Hematopoietic multipotent progenitor cell treated with erythropoietin and hydrocortisone succinate and interleukin-3 and kit ligand, for 4 days (in vitro differentiated cells): ENCODE measurements at regions not wholly inside any gene's neighbourhood (a gene's known extent, or its start where the extent isn't known, plus 50 kb on each side); places are given as distances from the start of the nearest gene placed in this dataset.
"Not testable (repeated sequence)": the region's sequence is repeated elsewhere in the genome, so short reads cannot be mapped to it uniquely, and the experiment has no call there.

Experiments used
- DNase-seq: peaks from one replicate; pipeline ENCODE4 v3.0.0-alpha.2; 2015

DNA sequence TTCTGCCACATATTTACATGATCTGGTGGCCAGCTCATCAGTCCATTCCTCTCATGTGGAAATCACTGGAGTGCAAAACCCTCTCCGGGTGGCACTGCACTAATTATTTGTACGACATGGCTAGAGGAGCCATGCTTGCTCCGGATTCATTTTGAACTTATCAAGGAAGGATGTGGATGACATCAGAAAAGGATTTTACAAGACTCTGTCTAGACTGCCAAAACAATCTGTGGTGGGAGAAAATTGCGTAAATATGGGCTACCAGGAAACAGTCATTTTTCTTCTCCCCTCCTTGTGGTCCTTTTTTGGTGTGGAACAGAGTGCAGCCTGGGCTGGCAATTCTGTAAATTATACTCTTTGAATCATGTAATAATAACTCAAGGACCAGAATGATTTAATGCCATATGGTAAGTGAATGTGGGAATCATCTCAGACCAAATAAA is 123.4 kb upstream of the IFNE start:
- DNase-seq = peak; percentile 4

- DNase-seq = no peak
Measured at GRCh38 chr9:21607576-21607975, 125.5 kb upstream of the IFNE start.

GRCh38 chr9:21608200-21608599 is 126.1 kb upstream of the IFNE start:
- DNase-seq = no peak

DNA sequence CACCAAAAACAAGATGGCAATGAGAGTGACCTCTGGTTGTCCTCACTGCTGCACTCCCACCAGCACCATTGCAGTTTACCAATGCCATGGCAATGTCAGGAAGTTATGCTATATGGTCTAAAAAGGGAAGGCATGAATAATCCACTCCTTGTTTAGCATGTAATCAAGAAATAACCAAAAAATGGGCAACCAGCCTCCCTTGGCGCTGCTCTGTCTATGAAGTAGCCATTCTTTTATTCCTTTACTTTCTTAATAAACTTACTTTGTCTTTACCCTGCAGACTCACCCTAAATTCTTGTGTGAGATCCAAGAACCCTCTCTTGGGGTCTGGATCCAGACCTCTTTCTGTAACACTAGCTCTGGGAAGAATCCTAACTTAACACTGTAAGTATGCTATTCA is 127.4 kb upstream of the IFNE start:
- DNase-seq = no peak

GRCh38 chr9:21611891-21612290 is 129.8 kb upstream of the IFNE start:
- DNase-seq = no peak

- DNase-seq = no peak
Measured at GRCh38 chr9:21615018-21615417, 132.9 kb upstream of the IFNE start.

- no peak for DNase-seq
Measured at GRCh38 chr9:21615446-21615845, 133.3 kb upstream of the IFNE start.

DNA sequence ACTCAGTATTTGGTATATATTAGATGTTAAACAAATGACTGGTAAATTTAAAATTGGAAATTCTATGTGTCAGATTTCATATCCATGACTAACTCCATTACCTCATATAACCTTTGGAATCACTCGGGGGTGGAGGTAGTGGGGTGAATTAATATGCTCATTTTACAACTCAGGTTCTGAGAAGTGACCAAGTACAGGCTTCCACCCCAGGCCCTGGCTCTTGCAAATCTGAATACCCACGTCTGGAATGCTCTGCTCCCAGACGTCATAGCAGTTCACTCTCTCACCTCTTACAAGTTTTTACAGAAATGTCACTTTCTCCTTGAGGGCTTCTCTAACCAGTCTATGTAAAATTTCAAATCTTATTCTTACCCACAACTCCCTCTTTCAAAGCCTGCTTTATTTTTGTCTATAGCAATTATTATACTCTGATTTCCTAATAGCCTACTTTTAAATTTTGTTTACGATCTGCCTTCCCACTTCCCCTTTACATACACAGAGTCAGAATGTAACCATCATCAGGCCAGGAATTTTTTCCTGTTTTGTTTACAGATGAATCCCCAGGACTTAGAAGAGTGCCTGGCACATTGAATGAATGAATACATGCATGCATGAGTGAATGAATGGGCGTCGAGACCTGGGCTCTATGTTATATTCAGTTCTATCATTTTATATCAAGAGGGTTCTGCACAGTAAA is 134.1 kb upstream of the IFNE start:
- no peak for DNase-seq

DNA sequence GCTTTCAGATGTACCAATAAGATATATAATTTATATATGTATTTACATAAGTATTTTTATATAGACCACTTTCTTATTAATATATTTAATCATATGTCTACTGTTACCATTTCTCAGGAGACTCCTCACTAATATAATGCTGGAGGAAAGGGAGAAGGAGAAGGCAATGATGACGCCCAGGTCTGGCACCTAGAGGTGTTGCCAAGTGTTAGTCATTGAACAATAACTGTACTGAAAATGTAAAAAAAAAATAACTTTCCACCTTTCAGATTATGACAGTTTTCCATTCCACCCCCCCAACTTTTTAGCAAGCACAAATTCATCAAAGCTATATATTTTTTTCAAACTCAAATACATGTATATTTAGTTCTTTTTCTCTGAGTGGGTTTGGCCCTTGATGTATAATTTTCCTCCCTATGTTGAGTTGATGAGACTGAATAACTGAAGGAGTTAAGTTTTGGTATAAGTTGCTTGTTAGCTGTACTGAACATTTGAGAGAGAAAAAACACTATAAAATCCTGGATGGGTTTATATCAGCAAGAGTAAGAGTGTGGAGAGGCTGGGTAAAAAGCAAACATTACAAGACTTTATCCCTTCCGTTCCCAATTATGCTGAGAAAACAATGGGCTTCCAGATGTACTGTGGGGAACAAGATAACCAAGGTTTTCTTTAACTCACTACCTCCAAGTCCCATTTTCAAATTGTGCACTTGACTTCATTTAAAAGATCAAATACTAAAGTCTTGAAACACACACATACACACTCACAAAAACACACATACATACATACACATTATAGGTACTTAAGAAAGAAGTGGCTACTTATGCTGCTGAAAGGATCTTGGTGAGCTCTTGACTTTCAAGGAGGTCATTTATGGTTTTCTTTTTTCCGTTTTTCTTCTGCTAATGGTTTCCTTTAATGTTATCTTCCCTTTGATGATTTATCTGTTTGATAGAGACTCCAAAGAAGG is 142.8 kb upstream of the IFNE start:
- no peak for DNase-seq

DNA sequence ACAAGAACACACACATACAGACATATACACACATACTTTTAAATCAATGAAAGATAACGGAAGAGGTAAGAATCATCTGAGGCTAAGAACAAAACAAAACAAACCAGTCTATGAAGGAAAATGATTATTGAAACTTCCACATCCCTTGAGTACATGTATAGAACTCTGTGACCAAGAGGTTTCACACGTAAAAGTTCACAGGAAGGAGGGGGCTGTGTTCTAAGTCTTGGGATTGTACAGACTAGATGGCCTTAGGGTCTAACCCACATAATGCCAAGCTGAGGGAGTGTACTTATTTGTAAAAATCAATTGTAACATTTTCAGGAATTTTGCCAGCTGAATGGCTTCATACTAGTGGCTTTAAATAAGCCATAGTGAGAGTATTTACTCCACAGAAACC is 144.4 kb upstream of the IFNE start:
- no peak for DNase-seq

DNA sequence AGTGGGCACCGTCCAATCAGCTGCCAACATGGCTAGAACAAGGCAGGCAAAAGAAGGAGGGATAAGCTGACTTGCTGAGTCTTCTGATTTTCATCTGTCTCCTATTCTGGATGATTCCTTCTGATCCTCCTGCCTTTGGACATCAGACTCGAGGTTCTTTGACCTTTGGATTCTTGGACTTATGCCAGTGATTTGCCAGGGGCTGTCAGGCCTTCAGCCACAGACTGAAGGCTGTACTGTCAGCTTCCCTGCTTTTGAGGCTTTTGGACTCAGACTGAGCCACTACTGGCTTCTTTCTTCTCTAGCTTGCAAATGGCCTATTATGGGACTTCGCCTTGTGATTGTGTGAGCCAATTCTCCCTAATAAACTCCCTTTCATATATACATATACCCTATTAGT is 146.8 kb upstream of the IFNE start:
- DNase-seq = not testable (repeated sequence)

DNA sequence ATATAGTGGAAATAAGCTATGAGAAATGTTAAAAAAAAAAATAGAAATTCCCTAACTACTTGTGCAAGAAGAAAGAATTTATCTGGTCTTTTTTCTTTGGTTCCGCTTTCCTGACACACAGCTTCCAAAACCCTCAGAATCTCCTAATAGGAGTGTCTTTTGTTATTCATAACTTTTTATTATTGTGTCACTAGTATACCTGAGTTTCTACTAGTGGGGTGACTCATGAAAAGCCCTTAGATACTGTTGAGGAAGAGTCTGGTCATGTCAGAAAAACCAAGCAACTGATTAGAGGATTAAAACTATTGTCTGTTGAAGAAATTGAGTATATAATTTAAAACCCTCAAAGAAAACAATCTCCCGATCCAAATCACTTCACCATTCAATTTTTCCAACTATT is 152.8 kb upstream of the IFNE start:
- DNase-seq = no peak

- no peak for DNase-seq
Measured at GRCh38 chr9:21638104-21638503, 156.0 kb upstream of the IFNE start.

DNA sequence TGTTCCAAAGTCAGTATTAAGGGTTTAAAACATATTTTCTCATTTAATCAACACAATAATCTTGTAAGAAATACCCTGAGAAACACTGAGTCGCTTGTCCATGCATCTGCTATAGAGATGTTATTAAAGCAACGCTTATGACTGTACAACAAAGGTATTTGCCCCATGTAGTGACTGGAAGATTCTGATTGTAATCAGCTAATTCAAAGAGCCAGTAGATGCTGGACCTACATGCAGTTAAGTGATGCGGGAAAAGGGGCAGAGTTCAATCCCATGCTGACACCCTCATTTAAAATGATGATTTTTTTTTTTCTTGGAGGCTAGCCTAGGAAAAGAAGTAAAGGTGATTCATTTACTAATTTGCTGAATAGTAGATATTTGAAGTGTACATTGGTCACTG is 149.3 kb upstream of the MTAP start:
- no peak for DNase-seq

- no peak for DNase-seq
Measured at GRCh38 chr9:21653589-21653988, 148.8 kb upstream of the MTAP start.

DNA sequence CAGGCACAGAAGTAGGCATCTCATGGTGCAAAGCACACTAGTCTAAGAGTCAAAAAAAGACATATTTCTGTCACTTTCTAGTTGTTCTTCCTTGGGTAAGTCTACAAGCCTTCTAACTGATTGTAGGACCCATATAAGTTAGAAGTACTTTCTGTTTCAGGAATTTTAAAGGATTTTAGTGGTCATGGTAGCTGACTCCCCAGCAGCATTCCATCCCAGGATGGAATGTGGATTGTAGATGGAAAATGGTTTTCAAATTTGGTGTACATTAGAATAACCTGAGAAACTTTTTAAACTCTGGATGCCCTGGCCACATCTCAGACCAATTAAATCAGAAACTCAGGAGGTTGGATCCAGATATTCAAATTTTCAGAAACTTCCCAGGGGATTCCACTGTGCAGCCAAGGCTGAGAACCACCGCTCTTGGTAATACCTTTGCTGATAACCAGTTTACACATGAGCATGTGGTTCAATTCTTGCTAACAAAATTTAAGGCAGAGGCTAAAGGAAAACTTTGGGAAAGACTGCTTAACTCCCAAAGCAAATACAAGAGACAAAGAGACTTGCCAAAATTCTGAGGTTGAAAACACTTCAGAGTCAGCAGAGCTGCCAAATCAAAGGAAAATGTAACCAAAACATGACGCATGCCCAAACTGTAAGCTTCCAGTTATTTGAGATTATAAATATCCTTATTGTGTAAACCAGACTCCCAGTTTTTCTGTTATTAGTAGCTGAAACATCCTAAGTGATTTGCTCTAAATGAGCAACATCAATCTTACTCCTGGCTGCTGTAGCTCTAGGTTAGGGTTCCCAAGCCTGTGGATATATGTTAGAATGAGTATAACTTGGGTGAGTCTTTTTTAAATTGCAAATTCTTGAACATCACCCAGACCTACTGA is 145.4 kb upstream of the MTAP start:
- no peak for DNase-seq

DNA sequence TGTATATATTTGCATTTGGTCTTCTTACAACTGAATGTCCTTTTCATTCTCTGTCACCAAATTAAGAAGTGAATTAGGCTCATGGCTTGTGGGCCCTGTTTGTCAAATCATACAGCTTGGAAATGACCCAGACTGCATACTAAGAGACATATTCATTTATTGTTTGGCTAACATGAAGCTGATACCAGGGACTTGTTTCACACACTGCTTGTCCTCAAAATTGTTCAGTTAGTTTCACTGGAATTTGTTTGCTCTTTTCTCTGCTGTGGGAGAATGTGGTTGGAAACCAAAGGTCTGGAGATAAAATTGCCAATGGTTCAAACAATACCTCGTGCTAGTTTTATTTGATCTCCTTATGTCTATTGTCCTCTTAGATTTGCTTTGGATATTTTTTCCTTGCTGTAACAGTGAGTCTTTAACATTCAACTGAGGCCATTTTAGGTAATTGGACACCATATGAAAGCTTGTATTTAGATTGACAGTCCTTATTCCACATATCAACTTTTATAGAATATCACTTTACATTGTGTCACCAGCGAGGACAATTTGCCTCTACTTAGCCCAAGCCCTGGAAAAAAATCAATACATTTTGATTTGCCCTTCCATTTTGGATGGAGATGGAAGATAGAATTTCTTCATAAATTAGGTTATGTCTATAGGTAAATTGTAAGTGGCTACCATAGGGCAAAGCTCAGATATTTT is 144.3 kb upstream of the MTAP start:
- DNase-seq = no peak

DNA sequence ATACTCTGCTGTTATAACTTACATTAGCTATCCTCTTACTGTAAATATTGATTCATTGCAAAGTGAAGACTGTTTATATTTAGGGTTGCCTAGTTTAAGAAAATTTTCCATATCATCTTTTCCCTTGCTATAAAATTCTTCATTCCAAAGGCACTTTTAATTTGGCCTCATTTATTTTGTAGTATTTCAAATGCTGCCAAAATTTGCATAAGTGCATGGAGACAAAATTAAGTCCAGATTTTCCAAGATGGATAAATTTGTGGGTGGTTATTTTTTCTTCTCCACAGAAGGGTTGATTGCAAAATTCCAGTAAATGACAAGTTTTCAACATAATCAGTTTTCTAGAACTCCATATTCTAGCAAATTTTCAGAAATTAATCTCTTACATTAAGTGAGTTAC is 141.5 kb upstream of the MTAP start:
- no peak for DNase-seq

DNA sequence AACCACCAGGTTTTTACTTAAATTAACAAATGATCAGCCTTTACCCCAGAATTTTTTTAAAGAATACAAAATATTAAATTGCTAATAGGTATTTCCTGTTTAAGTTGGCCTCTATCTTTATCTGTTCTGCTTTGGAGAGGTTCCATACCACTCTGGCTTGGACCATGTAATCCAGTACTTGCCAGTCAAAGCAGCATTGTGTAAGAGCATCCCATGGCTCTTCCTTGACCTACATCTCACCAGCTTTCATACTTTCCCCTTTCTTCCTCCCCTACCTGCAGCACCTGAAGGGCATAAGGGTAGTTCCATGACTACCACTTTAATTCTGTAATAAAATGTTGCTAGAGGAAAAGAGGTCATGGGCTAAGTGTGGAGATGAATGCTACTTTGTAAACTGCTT is 140.8 kb upstream of the MTAP start:
- DNase-seq = no peak

DNA sequence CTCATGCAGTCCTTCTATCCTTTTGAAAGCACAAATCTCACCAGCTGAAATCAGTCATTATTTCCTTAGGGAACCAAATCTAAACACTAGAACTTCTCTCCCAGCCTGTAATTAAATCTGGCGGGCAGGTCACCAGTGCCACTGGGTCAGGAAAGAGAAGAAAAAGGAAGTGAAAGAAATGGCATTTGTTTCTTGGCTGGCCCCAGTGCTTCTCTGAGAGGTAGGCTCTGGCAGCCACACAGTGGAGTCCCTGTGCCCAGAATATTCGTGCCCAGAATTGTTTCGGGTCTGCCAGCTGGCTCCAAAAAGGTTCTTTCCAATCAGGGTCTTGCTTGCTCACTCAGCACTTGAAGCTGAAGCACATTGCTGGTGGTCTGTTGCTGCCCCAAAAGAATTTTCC is 133.9 kb upstream of the MTAP start:
- no peak for DNase-seq

- DNase-seq = no peak
Measured at GRCh38 chr9:21669701-21670100, 132.7 kb upstream of the MTAP start.

DNA sequence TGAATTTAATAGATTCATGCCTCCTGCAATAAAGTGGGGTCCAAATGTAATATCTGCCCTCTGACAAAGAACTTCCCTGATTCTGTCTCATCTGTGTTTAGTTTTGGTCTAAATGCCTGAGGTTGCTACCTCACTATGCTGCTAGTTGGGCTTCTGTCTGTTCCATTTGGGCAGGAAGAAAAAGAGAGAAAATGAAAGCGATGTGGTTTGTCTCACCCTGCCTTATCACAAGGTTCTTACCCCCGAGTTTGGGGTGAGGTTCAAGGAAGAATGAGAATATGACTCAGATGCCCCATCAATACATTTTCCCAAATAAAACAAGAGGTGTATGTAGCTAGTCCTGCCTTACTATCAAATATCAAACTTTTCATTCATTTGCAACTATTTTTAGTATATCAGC is 132.1 kb upstream of the MTAP start:
- no peak for DNase-seq

- no peak for DNase-seq
Measured at GRCh38 chr9:21672140-21672539, 130.3 kb upstream of the MTAP start.
